Lower leg skin (tissue), 3 donors: ENCODE measurements at regions not wholly inside any gene's neighbourhood (a gene's known extent, or its start where the extent isn't known, plus 50 kb on each side); places are given as distances from the start of the nearest gene placed in this dataset.

ENCODE experiments used
- CTCF ChIP-seq, 3 donors: fragments of 450-650 bp; IDR thresholded peaks; one replicate each; pipeline ENCODE4 v1.5.1; 2016; ENCODE audit warnings: antibody characterized with exemption in 3 of 3, mild to moderate bottlenecking in 3 of 3, moderate library complexity in 2 of 3
- POLR2A ChIP-seq, 2 donors: fragments of 450-650 bp; IDR thresholded peaks; one replicate each; pipeline ENCODE4 v1.6.1; 2016 to 2017; ENCODE audit warnings: antibody characterized with exemption in 2 of 2, mild to moderate bottlenecking in 1 of 2, moderate library complexity in 1 of 2

DNA sequence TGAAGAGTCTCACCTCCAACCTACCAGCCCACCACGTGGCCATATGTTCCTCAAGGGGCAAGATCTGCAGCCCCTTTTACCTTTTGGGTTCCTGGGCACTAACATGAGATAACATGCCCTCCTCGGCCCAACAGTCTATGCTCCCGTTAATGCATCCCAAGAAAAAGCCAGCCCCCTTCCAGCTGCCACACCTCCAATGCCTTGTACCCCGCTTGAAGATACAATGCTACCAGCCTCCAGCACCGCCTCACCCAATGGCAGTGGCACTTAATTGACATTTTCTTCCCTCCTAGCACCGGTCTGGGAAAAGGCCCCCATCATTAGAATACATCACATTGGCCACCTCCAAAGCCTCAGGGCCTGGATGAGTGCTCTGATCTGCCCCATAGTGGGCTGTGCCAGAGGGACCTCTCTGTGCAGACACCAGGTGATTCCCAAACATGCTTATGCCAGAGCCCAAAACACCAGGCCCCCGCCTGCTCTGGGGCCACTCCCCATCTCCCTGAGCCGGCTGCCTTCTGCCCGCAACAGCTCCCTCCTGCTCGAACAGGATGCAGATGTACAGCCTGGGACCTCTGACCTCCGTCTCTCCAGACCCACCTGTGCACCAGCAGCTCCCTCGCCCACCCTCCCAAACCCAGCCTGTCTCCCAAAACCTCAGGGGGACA is 118.3 kb downstream of the NCOR2 start:
- no peak for TF ChIP-seq CTCF (IDR thresholded peaks at IDR 0.05)
- TF ChIP-seq POLR2A (IDR thresholded peaks at IDR 0.05), result no peak
